ENCODE measurements at regions not wholly inside any gene's neighbourhood (a gene's known extent, or its start where the extent isn't known, plus 50 kb on each side); places are given as distances from the start of the nearest gene placed in this dataset.

GRCh38 chr14:34218881-34219280 lies 243.2 kb downstream of the SPTSSA start:
- DNase-seq (ENCODE audit: low read depth in 2 of 2): no peak

GRCh38 chr14:34214961-34215360 lies 247.1 kb downstream of the SPTSSA start:
- no peak for DNase-seq (ENCODE audit: low read depth in 2 of 2)

- DNase-seq (ENCODE audit: low read depth in 2 of 2): no peak
These were observed 248.7 kb downstream of the SPTSSA start for GRCh38 chr14:34213332-34213731.

GRCh38 chr14:34212172-34212929 lies 249.7 kb downstream of the SPTSSA start:
- no peak for DNase-seq (ENCODE audit: low read depth in 2 of 2)

- DNase-seq (ENCODE audit: low read depth in 2 of 2): no peak
These were observed 250.3 kb downstream of the SPTSSA start for GRCh38 chr14:34211732-34212131.

GRCh38 chr14:34208532-34208931 lies 253.5 kb downstream of the SPTSSA start:
- DNase-seq (ENCODE audit: low read depth in 2 of 2): no peak

- no peak for DNase-seq (ENCODE audit: low read depth in 2 of 2)
These were observed 254.9 kb upstream of the EGLN3 start for GRCh38 chr14:34205799-34206198.

GRCh38 chr14:34204774-34205173 lies 253.9 kb upstream of the EGLN3 start:
- no peak for DNase-seq (ENCODE audit: low read depth in 2 of 2)

- no peak for DNase-seq (ENCODE audit: low read depth in 2 of 2)
These were observed 252.4 kb upstream of the EGLN3 start for GRCh38 chr14:34203251-34203722.

- DNase-seq (ENCODE audit: low read depth in 2 of 2): no peak
These were observed 251.2 kb upstream of the EGLN3 start for GRCh38 chr14:34201909-34202637.

GRCh38 chr14:34199585-34199984 lies 248.7 kb upstream of the EGLN3 start:
- peak; percentile 25 for DNase-seq (ENCODE audit: low read depth in 2 of 2)

GRCh38 chr14:34198096-34198495 lies 247.2 kb upstream of the EGLN3 start:
- DNase-seq (ENCODE audit: low read depth in 2 of 2): no peak

GRCh38 chr14:34195964-34196363 lies 245.1 kb upstream of the EGLN3 start:
- DNase-seq (ENCODE audit: low read depth in 2 of 2): no peak

- no peak for DNase-seq (ENCODE audit: low read depth in 2 of 2)
These were observed 239.8 kb upstream of the EGLN3 start for GRCh38 chr14:34190717-34191116.

GRCh38 chr14:34189866-34190265 lies 239.0 kb upstream of the EGLN3 start:
- DNase-seq (ENCODE audit: low read depth in 2 of 2): no peak

- no peak for DNase-seq (ENCODE audit: low read depth in 2 of 2)
These were observed 236.7 kb upstream of the EGLN3 start for GRCh38 chr14:34187519-34188044.

- no peak for DNase-seq (ENCODE audit: low read depth in 2 of 2)
These were observed 236.2 kb upstream of the EGLN3 start for GRCh38 chr14:34187061-34187460.

- no peak for DNase-seq (ENCODE audit: low read depth in 2 of 2)
These were observed 233.3 kb upstream of the EGLN3 start for GRCh38 chr14:34184126-34184525.

GRCh38 chr14:34183478-34183877 lies 232.6 kb upstream of the EGLN3 start:
- DNase-seq (ENCODE audit: low read depth in 2 of 2): no peak

- no peak for DNase-seq (ENCODE audit: low read depth in 2 of 2)
These were observed 230.5 kb upstream of the EGLN3 start for GRCh38 chr14:34181338-34181737.

GRCh38 chr14:34180869-34181268 lies 230.0 kb upstream of the EGLN3 start:
- no peak for DNase-seq (ENCODE audit: low read depth in 2 of 2)

GRCh38 chr14:34180434-34180833 lies 229.6 kb upstream of the EGLN3 start:
- no peak for DNase-seq (ENCODE audit: low read depth in 2 of 2)

- DNase-seq (ENCODE audit: low read depth in 2 of 2): no peak
These were observed 228.9 kb upstream of the EGLN3 start for GRCh38 chr14:34179727-34180126.
